Parathyroid adenoma (tissue), 2 donors: ENCODE measurements at regions not wholly inside any gene's neighbourhood (a gene's known extent, or its start where the extent isn't known, plus 50 kb on each side); places are given as distances from the start of the nearest gene placed in this dataset.

ENCODE experiments used
- H2AFZ ChIP-seq: fragments of 300-600 bp; sonication (generic); one replicate; pipeline ENCODE4 v1.7.0; 2017; ENCODE audit warnings: antibody characterized with exemption, mild to moderate bottlenecking
- H3K27ac ChIP-seq: fragments of 300-600 bp; sonication (generic); one replicate; pipeline ENCODE4 v1.7.0; 2017
- H3K27me3 ChIP-seq: fragments of 300-600 bp; sonication (generic); one replicate; pipeline ENCODE4 v1.7.0; 2017; ENCODE audit warnings: low read length; ENCODE audit not compliant: control insufficient read depth, insufficient read depth
- H3K36me3 ChIP-seq: fragments of 300-600 bp; sonication (generic); one replicate; pipeline ENCODE4 v1.7.0; 2017; ENCODE audit warnings: low read length; ENCODE audit not compliant: control insufficient read depth, insufficient read depth
- H3K4me1 ChIP-seq: fragments of 300-600 bp; sonication (generic); one replicate; pipeline ENCODE4 v1.7.0; 2017; ENCODE audit warnings: control low read depth
- H3K4me2 ChIP-seq: fragments of 300-600 bp; sonication (generic); one replicate; pipeline ENCODE4 v1.7.0; 2017; ENCODE audit warnings: low read length
- H3K4me3 ChIP-seq: fragments of 300-600 bp; sonication (generic); one replicate; pipeline ENCODE4 v1.7.0; 2017; ENCODE audit warnings: low read depth, low read length
- H3K79me2 ChIP-seq: fragments of 300-600 bp; sonication (generic); one replicate; pipeline ENCODE4 v1.7.0; 2017; ENCODE audit warnings: control low read depth
- H3K9ac ChIP-seq: fragments of 300-600 bp; sonication (generic); one replicate; pipeline ENCODE4 v1.7.0; 2017; ENCODE audit warnings: mild to moderate bottlenecking
- H3K9me3 ChIP-seq: fragments of 300-600 bp; sonication (generic); one replicate; pipeline ENCODE4 v1.7.0; 2017; ENCODE audit warnings: low read length; ENCODE audit not compliant: control insufficient read depth
- TF ChIP-seq, protein P1 (sequence below): fragments of 300-600 bp; sonication (generic); IDR thresholded peaks from one replicate; pipeline ENCODE4 v1.7.0; 2017; ENCODE audit warnings: antibody characterized with exemption, mild to moderate bottlenecking
- donor health status: primary hyperparathyroidism.

DNA sequence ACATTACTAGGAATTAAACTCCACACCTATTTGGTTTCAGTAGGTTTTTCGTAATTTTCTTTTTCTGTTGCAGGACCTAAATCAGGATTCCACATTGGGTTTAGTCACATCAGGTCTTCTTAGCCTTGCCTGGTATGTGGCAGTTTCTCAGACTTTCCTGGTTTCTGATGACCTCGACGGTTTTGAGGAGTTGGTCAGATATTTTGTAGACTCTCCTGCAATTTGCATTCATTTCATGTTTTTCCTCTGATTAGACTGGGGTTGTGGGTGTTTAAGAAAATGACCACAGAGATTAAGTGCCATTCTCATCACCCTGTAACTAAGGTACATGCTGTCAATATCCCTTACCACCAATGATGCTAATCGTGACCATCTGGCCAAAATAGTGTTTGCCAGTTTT is 97.3 kb upstream of the ST6GAL2 start:
- no peak overlapping the region for H3K4me3 ChIP-seq
- H3K9me3 ChIP-seq: no peaks in the 10 kb centered on the region
- no peak overlapping the region for H3K4me2 ChIP-seq
- no peak overlapping the region for H3K9ac ChIP-seq
- H3K27me3 ChIP-seq: no peaks in the 10 kb centered on the region
- H3K79me2 ChIP-seq: no peaks in the 10 kb centered on the region
- H2AFZ ChIP-seq: no peak overlapping the region
- no peaks in the 10 kb centered on the region for H3K4me1 ChIP-seq
- TF ChIP-seq, protein P1, sequence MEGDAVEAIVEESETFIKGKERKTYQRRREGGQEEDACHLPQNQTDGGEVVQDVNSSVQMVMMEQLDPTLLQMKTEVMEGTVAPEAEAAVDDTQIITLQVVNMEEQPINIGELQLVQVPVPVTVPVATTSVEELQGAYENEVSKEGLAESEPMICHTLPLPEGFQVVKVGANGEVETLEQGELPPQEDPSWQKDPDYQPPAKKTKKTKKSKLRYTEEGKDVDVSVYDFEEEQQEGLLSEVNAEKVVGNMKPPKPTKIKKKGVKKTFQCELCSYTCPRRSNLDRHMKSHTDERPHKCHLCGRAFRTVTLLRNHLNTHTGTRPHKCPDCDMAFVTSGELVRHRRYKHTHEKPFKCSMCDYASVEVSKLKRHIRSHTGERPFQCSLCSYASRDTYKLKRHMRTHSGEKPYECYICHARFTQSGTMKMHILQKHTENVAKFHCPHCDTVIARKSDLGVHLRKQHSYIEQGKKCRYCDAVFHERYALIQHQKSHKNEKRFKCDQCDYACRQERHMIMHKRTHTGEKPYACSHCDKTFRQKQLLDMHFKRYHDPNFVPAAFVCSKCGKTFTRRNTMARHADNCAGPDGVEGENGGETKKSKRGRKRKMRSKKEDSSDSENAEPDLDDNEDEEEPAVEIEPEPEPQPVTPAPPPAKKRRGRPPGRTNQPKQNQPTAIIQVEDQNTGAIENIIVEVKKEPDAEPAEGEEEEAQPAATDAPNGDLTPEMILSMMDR: no peak
- no peaks in the 10 kb centered on the region for H3K36me3 ChIP-seq
- H3K27ac ChIP-seq: no peak overlapping the region

DNA sequence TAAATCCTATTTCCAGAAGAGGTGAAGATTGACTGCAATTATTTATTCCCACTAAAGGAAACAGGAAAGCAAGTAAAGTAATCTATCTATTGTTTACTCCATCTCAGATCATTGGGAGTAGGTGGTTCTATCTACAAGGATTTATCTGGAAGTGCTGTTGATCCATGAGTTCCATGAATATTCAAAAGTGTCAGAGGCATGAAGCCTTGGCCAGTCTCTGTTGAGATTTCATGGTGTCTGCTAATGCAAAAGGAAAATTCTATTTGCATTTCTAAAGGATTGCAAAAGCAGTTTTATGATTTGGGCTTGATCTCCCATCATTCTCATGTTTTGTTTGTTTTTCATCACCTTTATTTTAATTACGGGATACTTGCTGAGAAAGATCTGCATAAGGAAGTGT is 102.4 kb upstream of the ST6GAL2 start:
- Histone ChIP-seq H3K9me3 (no peaks in the 10 kb centered on the region), H3K27me3 (no peaks in the 10 kb centered on the region), H3K36me3 (no peaks in the 10 kb centered on the region), H3K79me2 (no peaks in the 10 kb centered on the region), H3K4me3 (no peak overlapping the region), H2AFZ (no peak overlapping the region), H3K27ac (no peak overlapping the region), H3K9ac (no peak overlapping the region), H3K4me2 (no peak overlapping the region), H3K4me1 (no peaks in the 10 kb centered on the region)
- TF ChIP-seq, protein P1: no peak

DNA sequence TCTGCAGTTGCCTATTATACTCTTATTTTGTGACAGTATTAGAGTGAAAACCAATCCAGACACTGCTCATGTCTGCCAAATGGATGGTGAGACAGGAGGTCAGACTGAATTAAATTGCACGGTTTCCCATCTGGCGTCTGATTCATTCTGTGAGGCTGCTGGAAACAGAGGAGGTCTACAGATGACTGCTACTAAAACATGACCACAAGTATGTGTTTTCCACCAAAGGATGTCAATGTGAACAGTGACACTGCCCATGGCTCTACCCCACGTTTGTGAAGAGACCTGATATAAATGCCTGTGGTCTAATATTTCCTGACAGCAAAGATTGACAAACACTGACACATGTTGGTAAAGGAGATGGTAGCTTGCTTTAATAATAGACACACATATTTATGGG is 104.3 kb upstream of the ST6GAL2 start:
- H3K4me2 ChIP-seq: no peak overlapping the region
- no peaks in the 10 kb centered on the region for H3K36me3 ChIP-seq
- TF ChIP-seq, protein P1: no peak
- no peak overlapping the region for H2AFZ ChIP-seq
- H3K79me2 ChIP-seq: no peaks in the 10 kb centered on the region
- no peaks in the 10 kb centered on the region for H3K4me1 ChIP-seq
- H3K27ac ChIP-seq: no peak overlapping the region
- H3K27me3 ChIP-seq: no peaks in the 10 kb centered on the region
- no peak overlapping the region for H3K4me3 ChIP-seq
- H3K9me3 ChIP-seq: no peaks in the 10 kb centered on the region
- H3K9ac ChIP-seq: no peak overlapping the region

DNA sequence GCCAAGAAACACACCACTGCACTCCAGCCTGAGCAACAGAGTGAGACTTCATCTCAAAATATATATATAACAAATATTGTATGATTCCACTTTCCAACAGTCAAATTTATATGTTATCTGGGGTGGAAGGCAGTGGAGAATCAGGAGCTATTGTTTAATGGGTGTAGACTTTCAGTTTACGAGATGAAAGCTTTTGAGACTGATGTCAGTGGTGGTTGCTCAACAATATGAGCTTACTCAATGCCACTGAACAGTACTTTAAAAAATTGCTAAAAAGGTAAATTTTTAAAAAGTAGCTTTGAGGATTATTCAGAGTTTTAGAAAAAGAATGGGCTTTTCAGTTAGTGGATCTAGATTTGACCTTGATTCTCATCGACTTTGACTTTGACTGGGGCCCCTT is 105.9 kb upstream of the ST6GAL2 start:
- Histone ChIP-seq H2AFZ (no peak overlapping the region), H3K4me3 (no peak overlapping the region), H3K4me2 (no peak overlapping the region), H3K9ac (no peak overlapping the region), H3K4me1 (no peaks in the 10 kb centered on the region), H3K79me2 (no peaks in the 10 kb centered on the region), H3K9me3 (no peaks in the 10 kb centered on the region), H3K27ac (no peak overlapping the region), H3K36me3 (no peaks in the 10 kb centered on the region), H3K27me3 (no peaks in the 10 kb centered on the region)
- TF ChIP-seq, protein P1: no peak

DNA sequence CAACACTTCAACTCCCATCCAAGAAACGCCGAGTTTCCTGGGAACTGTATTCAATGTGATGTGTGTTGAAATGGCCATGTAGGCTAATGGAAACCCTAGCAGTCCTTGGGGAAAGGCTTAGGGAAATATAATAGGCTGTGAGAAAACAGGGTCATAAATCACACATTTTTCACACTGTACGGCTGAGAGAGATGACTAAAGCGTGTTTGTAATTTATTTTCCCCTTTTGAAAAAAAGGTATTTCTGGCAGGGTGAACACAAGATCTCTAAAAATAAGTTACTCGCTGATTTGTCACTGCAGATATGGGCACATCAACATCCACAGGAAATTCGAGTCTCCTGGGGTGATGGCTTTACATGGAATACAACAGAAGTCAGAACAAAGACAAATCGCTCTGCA is 109.6 kb upstream of the ST6GAL2 start:
- no peak overlapping the region for H3K9ac ChIP-seq
- H3K27me3 ChIP-seq: no peaks in the 10 kb centered on the region
- H3K79me2 ChIP-seq: no peaks in the 10 kb centered on the region
- TF ChIP-seq, protein P1: no peak
- no peak overlapping the region for H3K27ac ChIP-seq
- H3K4me2 ChIP-seq: no peak overlapping the region
- H3K4me3 ChIP-seq: no peak overlapping the region
- H2AFZ ChIP-seq: no peak overlapping the region
- no peaks in the 10 kb centered on the region for H3K9me3 ChIP-seq
- no peaks in the 10 kb centered on the region for H3K36me3 ChIP-seq
- H3K4me1 ChIP-seq: no peaks in the 10 kb centered on the region
